Prostate gland (tissue), 2 donors: ENCODE measurements at regions not wholly inside any gene's neighbourhood (a gene's known extent, or its start where the extent isn't known, plus 50 kb on each side); places are given as distances from the start of the nearest gene placed in this dataset.
"Not testable (repeated sequence)": the region's sequence is repeated elsewhere in the genome, so short reads cannot be mapped to it uniquely, and the experiment has no call there.

ENCODE experiments used
- DNase-seq: peaks from one replicate; pipeline ENCODE4 v3.0.0-alpha.2; 2019; ENCODE audit warnings: low spot score
- H3K27ac ChIP-seq, 2 donors: fragments of 200-600 bp; sonication (generic); 2 replicates each; pipeline ENCODE4 v1.5.1; 2017 to 2019
- H3K27me3 ChIP-seq: fragments of 200-600 bp; sonication (generic); replicated peaks from 2 replicates; pipeline ENCODE4 v1.5.1; 2019; ENCODE audit not compliant: insufficient read depth
- H3K36me3 ChIP-seq, 2 donors: fragments of 200-600 bp; sonication (generic); 1 replicate in 1 of 2; 2 replicates in 1 of 2; pipeline versions ENCODE4 v1.5.1 to v1.8.1; 2017 to 2019
- H3K4me1 ChIP-seq: fragments of 200-600 bp; sonication (generic); replicated peaks from 2 replicates; pipeline ENCODE4 v1.5.1; 2019
- H3K4me3 ChIP-seq, 2 donors: fragments of 200-600 bp; sonication (generic); 2 replicates each; pipeline ENCODE4 v1.5.1; 2017 to 2019
- H3K9me3 ChIP-seq: fragments of 200-600 bp; sonication (generic); 2 replicates; pipeline ENCODE4 v1.5.1; 2017
- CTCF ChIP-seq, 4 experiments: fragments of 200-600 bp in 2 of 4; fragments of 450-650 bp in 2 of 4; sonication (generic) in 2 of 4; IDR thresholded peaks; 1 replicate in 3 of 4; 2 replicates in 1 of 4; pipeline ENCODE4 v1.5.1; 2016 to 2019; ENCODE audit warnings: antibody characterized with exemption in 4 of 4, mild to moderate bottlenecking in 2 of 4, moderate library complexity in 2 of 4
- POLR2A ChIP-seq: fragments of 450-650 bp; IDR thresholded peaks from one replicate; pipeline ENCODE4 v1.6.1; 2016; ENCODE audit warnings: antibody characterized with exemption, mild to moderate bottlenecking
- POLR2AphosphoS5 ChIP-seq: sonication (generic); formaldehyde crosslinking; IDR thresholded peaks from one replicate; pipeline ENCODE4 v1.6.1; 2017; ENCODE audit warnings: antibody characterized with exemption
- WGBS: methylation state at CpG from one replicate; pipeline ENCODE4 v1.1.5; 2018; 5-methylcytosine and 5-hydroxymethylcytosine counted together
- intact Hi-C: fragments of 100-400 bp; cut with DNase I; formaldehyde crosslinking; loops from one replicate; pipeline ENCODE4 v1.14.2; 2022

DNA sequence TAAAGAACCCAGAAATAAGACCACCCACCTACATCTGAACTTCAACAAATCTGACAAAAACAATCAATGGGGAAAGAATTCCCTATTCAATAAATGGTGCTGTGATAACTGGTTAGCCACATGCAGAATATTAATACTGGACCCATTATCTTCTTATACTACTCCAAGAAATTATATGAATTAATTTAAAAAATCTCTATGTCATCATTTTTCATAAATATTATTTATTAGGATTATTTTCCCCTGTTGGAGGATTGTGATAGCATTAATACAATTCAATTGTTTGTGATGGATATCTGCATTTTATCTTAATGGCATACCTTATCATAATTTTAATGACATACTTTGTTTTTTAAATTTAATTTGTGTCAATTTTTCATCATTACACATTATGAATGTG is 682.2 kb upstream of the CTNND2 start:
- no peaks in the 10 kb centered on the region for H3K4me1 ChIP-seq
- H3K27me3 ChIP-seq = no peaks in the 10 kb centered on the region
- H3K36me3 ChIP-seq = no peaks in the 10 kb centered on the region
- no peak for TF ChIP-seq CTCF (IDR thresholded peaks at IDR 0.05)
- no peak overlapping the region for H3K27ac ChIP-seq
- intact Hi-C loops = no loop called here
- DNase-seq = no peak
- no peak overlapping the region for H3K4me3 ChIP-seq
- H3K9me3 ChIP-seq = no peaks in the 10 kb centered on the region

- WGBS = 84% methylated on average over 13 of the region's 13 CpGs
- intact Hi-C loops, H3K36me3 ChIP-seq, H3K4me3 ChIP-seq, DNase-seq, H3K27me3 ChIP-seq, H3K27ac ChIP-seq, H3K9me3 ChIP-seq, H3K4me1 ChIP-seq: not testable (repeated sequence)
Measured at GRCh38 chr5:12578803-12579202, 674.6 kb upstream of the CTNND2 start.

GRCh38 chr5:12576953-12577352 is 672.7 kb upstream of the CTNND2 start:
- H3K4me3 ChIP-seq, H3K27ac ChIP-seq, H3K4me1 ChIP-seq, H3K9me3 ChIP-seq, DNase-seq, intact Hi-C loops, H3K27me3 ChIP-seq, H3K36me3 ChIP-seq: not testable (repeated sequence)
- WGBS = 95% methylated on average over 1 of the region's 1 CpG

DNA sequence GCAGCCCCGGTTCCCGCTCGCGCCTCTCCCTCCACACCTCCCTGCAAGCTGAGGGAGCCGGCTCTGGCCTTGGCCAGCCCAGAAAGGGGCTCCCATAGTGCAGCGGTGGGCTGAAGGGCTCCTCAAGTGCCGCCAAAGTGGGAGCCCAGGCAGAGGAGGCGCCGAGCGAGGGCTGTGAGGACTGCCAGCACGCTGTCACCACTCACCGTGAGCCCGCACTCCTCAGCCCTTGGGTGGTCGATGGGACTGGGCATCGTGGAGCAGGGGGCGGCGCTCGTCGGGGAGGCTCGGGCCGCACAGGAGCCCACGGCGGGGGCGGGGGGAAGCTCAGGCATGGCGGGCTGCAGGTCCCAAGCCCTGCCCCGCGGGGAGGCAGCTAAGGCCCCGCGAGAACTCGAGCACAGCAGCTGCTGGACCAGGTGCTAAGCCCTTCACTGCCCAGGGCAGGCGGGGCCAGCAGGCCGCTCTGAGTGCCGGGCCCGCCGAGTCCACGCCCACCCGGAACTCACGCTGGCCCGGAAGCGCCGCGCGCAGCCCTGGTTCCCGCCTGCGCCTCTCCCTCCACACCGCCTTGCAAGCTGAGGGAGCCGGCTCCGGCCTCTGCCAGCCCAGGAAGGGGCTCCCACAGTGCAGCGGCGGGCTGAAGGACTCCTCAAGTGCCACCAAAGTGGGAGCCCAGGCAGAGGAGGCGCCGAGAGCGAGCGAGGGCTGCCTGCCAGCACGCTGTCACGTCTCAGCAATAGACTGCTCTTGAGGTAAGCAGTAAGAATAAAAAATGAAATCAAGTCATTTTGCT is 670.2 kb upstream of the CTNND2 start:
- H3K36me3 ChIP-seq, H3K9me3 ChIP-seq, H3K27ac ChIP-seq, intact Hi-C loops, DNase-seq, H3K27me3 ChIP-seq, H3K4me3 ChIP-seq, H3K4me1 ChIP-seq: not testable (repeated sequence)
- WGBS = 97% methylated on average over 30 of the region's 56 CpGs

DNA sequence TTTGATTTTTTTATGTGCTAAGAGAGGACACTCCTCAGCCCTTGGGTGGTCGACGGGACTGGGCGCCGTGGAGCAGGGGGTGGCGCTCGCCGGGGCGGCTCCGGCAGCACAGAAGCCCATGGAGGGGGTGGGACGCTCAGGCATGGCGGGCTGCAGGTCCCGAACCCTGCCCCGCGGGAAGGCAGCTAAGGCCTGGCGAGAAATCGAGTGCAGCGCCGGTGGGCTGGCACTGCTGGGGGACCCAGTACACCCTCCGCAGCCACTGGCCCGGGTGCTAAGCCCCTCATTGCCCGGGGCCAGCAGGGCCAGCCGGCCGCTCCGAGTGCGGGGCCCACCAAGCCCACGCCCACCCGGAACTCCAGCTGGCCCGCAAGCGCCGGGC is 669.7 kb upstream of the CTNND2 start:
- H3K36me3 ChIP-seq, H3K4me1 ChIP-seq: not testable (repeated sequence)

DNA sequence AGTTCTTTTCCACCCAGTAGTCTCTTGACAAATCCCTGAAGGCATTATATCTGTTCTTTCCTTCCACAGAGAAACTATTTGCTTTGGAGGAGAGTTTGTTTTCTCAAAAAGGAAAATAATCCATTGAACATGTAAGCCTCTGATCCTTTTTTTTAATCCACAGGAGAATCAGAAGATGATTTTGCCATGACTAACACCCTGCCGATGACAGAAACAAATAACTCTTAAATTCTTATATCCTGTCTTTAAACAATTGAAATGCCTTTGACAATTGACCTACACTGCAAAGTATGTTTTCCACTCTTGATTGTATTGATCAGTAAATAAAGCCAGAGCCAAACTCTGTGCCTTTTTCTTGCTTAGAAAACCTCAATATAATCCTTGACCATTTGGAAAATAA is 666.4 kb upstream of the CTNND2 start:
- no peak overlapping the region for H3K4me3 ChIP-seq
- DNase-seq = no peak
- TF ChIP-seq POLR2AphosphoS5 (no peak), POLR2A (no peak), CTCF (IDR thresholded peaks at IDR 0.05) (no peak)
- H3K27ac ChIP-seq = no peak overlapping the region
- intact Hi-C loops = no loop called here
- H3K27me3 ChIP-seq = no peaks in the 10 kb centered on the region
- WGBS = 85% methylated on average over 1 of the region's 1 CpG
- no peaks in the 10 kb centered on the region for H3K9me3 ChIP-seq
- no peaks in the 10 kb centered on the region for H3K4me1 ChIP-seq
- H3K36me3 ChIP-seq = no peaks in the 10 kb centered on the region

More for the DNA sequence above, 669.7 kb upstream of the CTNND2 start:
- H3K27me3 ChIP-seq, H3K4me3 ChIP-seq, H3K27ac ChIP-seq, DNase-seq, intact Hi-C loops, H3K9me3 ChIP-seq: not testable (repeated sequence)
- 98% methylated on average over 12 of the region's 30 CpGs for WGBS

GRCh38 chr5:12566441-12566840 is 662.2 kb upstream of the CTNND2 start:
- H3K36me3 ChIP-seq = no peaks in the 10 kb centered on the region
- no peak overlapping the region for H3K27ac ChIP-seq
- TF ChIP-seq POLR2A (no peak), CTCF (IDR thresholded peaks at IDR 0.05) (no peak), POLR2AphosphoS5 (no peak)
- H3K4me3 ChIP-seq = no peak overlapping the region
- no peaks in the 10 kb centered on the region for H3K27me3 ChIP-seq
- no peaks in the 10 kb centered on the region for H3K4me1 ChIP-seq
- intact Hi-C loops = no loop called here
- no peaks in the 10 kb centered on the region for H3K9me3 ChIP-seq
- WGBS = 79% methylated on average over 1 of the region's 1 CpG
- DNase-seq = no peak
